Fibroblast of peridontal ligament (primary cell): ENCODE measurements at regions not wholly inside any gene's neighbourhood (a gene's known extent, or its start where the extent isn't known, plus 50 kb on each side); places are given as distances from the start of the nearest gene placed in this dataset.
"Not testable (repeated sequence)": the region's sequence is repeated elsewhere in the genome, so short reads cannot be mapped to it uniquely, and the experiment has no call there.

Source experiments
- DNase-seq: peaks from one replicate; pipeline ENCODE4 v3.0.0-alpha.2; 2010; ENCODE audit errors: extremely low read depth

DNA sequence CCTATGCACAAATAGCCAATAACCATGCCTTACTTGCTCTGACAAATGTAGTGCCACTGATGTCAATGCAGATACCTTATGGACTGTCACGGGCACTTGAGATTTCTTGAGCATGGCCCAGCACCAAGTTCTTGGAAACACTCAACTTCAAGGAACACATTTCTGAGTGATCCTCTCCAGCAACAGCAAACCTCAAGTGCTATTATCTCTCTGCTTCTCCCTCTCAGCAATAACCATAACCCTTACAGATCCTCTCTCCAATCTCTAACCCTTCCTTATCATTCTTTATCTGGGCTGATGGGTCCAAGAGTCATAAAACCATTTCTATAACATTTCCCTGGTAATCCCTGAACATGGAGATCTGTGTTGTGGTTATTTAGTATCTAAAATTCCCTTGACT lies 266.9 kb upstream of the STXBP5 start:
- no peak for DNase-seq

DNA sequence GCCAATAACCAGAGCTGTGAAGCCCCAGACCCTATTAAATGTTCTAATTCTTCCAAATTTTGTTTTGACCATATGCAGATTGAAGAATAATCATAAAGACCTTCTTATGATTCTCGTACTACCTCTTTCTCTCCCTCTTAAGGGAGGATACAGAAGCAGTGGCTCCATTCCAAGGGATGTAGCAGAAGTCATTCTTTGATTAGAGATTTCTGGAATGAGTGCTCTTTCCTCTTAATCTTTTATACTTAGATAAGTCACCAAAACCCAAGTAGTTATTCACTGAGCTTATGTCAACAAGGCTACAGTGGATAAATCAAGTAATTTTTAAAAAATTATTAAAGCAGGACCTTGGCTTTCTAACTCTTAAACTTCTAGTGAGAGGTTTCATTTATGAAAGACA lies 266.0 kb upstream of the STXBP5 start:
- DNase-seq = no peak

DNA sequence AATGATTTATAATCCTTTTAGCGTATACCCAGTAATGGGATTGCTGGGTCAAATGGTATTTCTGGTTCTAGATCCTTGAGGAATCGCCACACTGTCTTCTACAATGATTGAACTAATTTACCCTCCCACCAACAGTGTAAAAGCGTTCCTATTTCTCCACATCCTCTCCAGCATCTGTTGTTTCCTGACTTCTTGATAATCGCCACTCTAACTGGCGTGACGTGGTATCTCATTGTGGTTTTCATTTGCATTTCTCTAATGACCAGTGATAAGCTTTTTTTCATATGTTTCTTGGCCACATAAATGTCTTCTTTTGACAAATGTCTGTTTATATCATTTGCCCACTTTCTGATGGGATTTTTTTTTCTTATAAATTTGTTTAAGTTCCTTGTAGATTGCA lies 264.8 kb upstream of the STXBP5 start:
- DNase-seq = not testable (repeated sequence)

GRCh38 chr6:146943664-146944063 lies 260.6 kb upstream of the STXBP5 start:
- no peak for DNase-seq

DNA sequence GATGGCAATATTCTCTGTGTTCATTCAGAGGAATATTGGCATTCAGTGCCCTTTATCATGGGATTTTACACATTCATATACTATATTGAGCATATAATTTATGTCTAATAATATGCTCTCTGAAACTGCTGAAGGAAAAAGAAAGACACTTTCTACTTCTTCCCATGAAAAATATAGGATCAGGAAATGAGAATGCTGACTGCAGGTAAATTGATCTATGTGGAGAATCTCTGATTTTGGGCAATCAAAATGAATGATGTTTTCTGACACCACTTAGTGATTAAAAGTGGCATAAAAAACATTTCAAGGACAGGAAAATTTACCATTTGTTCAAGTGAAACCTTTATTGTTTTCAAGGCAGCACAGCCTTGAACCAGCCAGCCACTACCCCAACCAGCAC lies 260.1 kb upstream of the STXBP5 start:
- no peak for DNase-seq

GRCh38 chr6:146944809-146945208 lies 259.4 kb upstream of the STXBP5 start:
- DNase-seq = no peak

- DNase-seq = peak; percentile 52
Observed at GRCh38 chr6:146946559-146946958, 257.7 kb upstream of the STXBP5 start.

GRCh38 chr6:146948790-146949342 lies 255.4 kb upstream of the STXBP5 start:
- no peak for DNase-seq

- no peak for DNase-seq
Observed at GRCh38 chr6:146949425-146949824, 254.8 kb upstream of the STXBP5 start.

- no peak for DNase-seq
Observed at GRCh38 chr6:146950351-146950835, 253.8 kb upstream of the STXBP5 start.

DNA sequence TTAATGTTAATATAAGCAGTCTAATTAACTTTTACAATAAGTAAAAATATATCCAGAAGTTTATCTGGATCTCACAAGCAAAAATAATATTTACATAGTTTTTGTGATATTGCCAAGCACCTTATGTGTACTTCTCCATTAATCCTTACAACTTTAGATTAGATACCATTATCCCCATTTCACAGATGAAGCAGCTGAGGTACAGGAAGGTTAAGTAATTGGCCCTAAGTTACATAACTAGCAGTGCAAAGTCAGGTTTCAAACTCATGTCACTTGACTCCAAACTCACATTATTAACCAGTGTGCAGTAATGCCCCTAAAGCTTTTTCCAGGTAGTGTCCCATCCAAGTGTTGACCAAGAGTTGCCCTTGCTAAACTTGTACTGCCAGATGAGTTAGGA lies 248.6 kb upstream of the STXBP5 start:
- DNase-seq = no peak

GRCh38 chr6:146957181-146958093 lies 246.8 kb upstream of the STXBP5 start:
- no peak for DNase-seq

GRCh38 chr6:146961831-146962230 lies 242.4 kb upstream of the STXBP5 start:
- no peak for DNase-seq

- no peak for DNase-seq
Observed at GRCh38 chr6:146962329-146962728, 241.9 kb upstream of the STXBP5 start.

- no peak for DNase-seq
Observed at GRCh38 chr6:146965110-146965689, 239.0 kb upstream of the STXBP5 start.

- peak; percentile 94 for DNase-seq
Observed at GRCh38 chr6:146968041-146968760, 236.0 kb upstream of the STXBP5 start.

GRCh38 chr6:146972546-146972945 lies 231.7 kb upstream of the STXBP5 start:
- peak; percentile 64 for DNase-seq

DNA sequence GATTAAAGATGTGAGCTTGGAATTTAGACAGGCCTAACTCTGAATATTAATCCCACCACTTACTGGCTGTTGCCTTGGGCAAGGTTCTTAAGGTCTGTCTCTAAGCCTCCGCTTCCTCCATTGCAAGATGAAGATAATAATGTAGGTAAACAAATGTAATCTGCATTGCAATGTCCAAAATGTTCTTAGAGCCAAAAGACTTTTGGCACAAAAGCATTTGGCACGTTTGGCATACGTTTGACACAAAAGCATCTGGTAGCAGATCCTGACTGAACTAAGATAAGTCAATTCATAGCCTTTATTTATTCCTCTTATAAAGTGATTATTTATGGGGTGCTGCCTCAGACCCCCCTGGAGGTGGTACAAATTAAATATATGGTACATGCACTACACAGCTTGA lies 229.9 kb upstream of the STXBP5 start:
- no peak for DNase-seq

GRCh38 chr6:146975093-146975492 lies 229.1 kb upstream of the STXBP5 start:
- no peak for DNase-seq

GRCh38 chr6:146980900-146981329 lies 223.3 kb upstream of the STXBP5 start:
- DNase-seq = no peak

DNA sequence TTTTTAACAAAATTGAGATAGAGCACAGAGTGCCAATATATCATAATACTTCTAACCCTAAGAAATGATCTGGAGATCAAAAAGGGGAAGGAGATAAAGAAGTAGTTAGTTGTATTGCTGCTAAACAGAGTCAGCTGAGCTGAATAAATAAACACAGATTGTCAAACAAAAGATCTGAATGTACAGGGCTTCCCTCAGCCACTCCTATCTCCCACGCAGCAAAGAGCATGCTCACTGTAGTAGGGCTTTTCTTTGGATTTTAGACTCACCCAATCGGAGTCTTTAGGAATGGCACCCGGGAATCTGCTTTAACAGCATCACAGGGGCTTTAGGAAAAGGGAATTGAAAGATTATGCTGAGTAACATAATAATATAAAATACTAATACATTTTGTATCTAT lies 222.2 kb upstream of the STXBP5 start:
- DNase-seq = no peak

- DNase-seq = no peak
Observed at GRCh38 chr6:146984251-146984924, 219.8 kb upstream of the STXBP5 start.
